HS-5 (cell line): ENCODE measurements at regions not wholly inside any gene's neighbourhood (a gene's known extent, or its start where the extent isn't known, plus 50 kb on each side); places are given as distances from the start of the nearest gene placed in this dataset.

Experiments
- DNase-seq: peaks from one replicate; pipeline ENCODE4 v3.0.0-alpha.2; 2012; ENCODE audit warnings: low read depth

GRCh38 chr12:62129291-62129690 is 130.9 kb upstream of the USP15 start:
- no peak for DNase-seq

- no peak for DNase-seq
These were observed 129.8 kb upstream of the USP15 start for GRCh38 chr12:62130402-62130801.

DNA sequence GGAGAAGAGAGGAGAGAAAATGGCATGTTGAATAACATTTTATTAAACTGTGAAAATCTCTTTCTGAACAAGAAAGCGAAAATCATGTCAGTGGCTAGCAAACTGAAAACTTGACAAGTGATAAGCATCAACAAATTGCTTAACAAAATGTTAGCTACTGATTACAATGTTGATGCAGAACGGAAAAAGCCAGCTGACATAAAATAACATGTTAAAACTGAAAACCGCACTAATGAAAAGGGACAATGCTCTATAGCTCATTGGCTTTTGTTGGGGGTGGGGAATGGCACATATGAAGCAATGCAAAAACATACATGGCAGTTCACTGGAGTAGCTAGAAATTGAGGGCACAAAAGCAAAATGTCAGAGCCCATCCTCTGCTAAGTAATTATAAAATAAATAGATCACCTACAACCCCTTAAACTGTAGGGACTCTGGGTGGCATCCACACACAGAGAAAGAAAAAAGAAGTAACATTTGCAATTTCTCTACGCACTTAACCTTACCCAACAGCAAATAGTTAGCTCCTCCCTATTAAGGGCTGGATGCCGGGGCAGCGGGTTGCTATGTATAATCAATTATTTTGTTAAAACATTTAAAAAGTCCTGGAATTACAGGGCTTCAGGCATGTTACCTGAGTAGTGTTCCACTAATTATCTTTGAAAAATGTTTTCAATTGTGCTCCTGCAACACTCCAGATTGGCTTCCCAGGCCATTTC is 129.2 kb upstream of the USP15 start:
- no peak for DNase-seq

- no peak for DNase-seq
These were observed 126.8 kb upstream of the USP15 start for GRCh38 chr12:62133440-62133839.

DNA sequence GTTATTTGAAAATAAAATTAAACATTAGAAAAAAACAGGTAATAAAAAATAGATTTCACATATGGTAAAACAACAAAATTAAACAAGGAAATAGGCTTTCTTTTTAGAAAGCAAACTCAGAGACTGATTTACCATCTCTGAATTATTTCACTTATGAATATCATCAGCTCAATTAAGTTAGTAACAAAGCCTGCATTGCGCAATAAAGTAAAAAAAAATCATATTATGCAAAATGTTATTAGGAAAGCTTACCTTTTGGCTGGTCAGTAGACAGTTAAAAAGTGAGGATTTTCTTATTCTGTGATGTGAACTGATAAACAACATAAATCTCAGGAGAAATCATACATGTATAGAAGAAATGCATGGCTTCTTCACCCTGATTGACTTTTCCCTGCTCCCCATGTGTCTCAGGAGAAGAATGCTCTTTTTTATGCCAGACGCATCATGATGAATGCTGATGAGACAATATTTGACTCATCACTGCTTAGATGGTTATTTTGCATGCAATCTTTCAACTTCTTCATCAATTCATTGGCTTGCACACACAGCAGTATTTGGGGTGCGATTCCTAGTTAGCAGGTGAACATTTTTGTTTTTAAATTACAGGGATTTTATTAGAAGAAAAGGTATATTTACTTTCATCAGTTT is 124.5 kb upstream of the USP15 start:
- no peak for DNase-seq

- no peak for DNase-seq
These were observed 123.7 kb upstream of the USP15 start for GRCh38 chr12:62136496-62136895.

DNA sequence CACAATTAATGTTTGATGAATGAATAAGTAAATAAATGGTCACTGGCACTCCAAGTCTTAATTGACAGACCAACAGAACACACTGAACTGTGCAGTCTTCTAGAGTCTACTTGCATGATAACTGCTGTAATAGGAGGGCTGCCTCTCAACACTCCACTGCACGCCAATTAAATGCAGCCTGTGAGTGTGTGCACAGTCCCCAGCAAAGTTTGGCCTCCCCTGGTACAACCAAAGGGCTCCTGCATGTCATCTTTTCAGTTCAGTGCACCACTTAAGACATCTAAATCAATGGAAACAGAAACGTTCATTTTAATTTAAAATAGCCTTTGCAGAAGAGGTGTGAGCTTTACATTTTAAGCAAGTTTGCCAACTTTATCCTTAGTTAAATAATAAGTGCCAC is 121.7 kb upstream of the USP15 start:
- DNase-seq: no peak

DNA sequence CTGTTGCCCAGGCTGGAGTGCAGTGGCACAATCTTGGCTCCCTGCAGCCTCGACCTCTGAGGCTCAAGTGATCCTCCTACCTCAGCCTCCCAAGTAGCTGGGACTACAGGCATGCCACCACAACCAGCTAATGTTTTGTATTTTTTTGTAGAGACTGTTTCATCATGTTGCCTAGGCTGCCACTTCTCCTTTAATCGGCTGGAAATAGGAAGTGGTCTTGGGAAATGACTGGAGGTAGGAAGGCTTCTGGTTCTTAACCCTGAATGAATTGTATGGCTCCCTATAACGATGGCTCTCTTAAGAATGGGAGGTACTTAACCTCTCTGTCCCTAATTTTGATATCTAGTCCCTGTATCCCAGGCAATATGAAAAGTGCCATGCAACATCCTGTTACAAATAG is 113.9 kb upstream of the USP15 start:
- no peak for DNase-seq

DNA sequence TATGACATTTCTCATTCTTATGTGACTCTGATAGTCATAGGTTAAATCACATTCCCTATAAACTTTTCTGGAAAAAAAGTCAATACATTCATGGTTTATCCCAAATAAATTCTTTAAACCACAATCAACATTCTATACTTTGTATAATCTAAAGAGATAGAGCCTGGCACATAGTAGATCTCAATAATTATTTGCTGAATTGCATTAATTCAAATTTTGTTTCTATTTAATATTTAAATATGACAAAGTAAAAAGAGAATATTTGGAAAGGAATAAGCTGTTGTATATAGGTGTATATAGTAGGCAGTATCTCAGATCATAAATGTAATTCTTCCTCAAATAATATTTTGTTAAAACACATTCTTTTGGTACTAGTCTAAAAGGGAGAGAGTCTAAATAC is 102.2 kb upstream of the USP15 start:
- DNase-seq: no peak

- DNase-seq: no peak
These were observed 101.5 kb upstream of the USP15 start for GRCh38 chr12:62158461-62159360.

DNA sequence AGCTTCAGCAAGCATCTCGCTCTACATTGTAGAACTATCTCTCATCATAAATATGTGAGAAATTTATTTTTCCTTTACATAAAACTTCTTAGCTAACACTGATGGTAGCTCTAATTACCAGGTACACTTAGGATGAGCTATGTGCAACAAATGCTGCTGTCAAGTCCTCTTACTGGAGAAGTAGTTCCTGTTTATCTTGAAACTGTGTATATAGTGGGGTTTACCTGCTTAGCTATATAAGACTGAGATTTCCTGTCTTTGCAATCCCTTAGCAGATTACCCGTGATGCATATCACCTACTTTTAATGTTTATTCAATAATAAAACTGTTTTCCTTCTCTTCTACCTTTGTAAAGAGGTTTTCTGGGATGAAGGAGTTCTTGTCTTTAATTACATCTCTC is 98.0 kb upstream of the USP15 start:
- no peak for DNase-seq

DNA sequence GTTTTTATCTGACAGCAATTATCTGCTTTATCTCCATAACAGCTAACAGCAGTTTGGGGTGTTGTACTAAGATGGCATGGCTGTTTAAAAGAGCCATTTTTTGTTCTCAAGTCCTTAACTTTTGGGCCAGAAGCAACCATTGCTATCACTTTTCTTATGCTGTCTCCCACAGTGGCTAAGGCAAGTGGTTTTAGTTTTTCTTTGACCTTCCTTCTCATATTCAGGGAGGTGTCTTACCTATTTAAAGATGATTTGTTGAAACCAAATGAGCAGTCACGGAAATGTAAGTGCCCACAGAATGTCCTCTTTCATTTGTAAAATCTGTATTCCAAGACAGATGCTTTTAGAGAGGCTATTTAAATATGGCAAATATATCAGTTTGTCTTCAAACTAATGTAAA is 96.8 kb upstream of the USP15 start:
- no peak for DNase-seq

DNA sequence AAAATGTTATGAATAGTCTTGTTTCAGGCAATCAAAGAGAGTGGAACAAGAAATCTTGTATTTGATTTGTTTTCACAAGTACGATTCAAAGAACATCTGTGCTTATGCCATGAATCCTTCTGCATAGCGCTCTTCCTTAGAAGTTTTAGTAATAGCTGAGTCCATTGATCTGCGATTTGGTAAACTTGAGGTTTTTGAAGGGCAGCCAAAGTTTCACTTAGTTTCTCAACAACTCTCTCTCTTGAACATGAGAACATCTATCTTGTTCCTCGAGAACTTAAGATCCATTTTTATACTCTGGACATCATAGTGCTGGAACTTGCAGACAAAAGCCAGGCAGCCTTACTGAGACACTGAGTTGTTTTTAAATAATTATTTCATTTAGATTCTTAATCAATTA is 96.2 kb upstream of the USP15 start:
- no peak for DNase-seq

DNA sequence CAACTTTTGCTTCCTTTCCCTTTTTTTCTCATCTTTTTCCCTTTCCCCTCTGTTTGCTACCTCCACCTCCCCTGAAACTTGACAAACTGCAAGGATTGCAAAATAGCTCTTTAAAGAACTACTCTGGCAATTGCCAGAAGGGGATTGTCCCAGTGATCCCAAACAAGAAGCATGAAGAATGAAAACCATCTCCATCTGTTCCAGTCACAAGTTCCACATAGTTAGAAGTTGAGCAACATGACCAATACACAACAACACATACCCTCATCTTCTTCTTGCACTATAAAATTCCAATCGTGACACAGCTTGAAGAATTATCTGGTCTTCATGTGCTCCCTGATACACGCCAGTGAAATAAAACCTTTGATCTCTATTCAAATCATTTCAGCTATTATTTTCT is 93.7 kb upstream of the USP15 start:
- DNase-seq: no peak

DNA sequence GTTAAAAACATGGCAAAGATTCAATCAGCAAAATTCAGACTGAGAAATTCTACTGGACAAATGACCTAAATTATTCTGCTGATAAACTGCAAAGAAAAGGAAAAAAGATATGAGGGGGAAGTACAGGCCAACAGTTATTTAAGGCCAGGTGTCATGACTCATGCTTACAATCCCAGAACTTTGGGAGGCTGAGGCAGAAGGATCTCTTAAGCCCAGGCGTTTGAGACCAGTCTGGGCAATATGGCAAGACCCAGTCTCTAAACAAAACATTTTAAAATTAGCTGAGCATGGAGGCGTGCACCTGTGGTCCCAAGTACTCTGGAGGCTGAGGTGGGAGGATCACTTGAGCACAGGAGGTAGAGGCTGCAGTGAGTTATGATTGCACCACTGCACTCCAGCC is 91.8 kb upstream of the USP15 start:
- no peak for DNase-seq

GRCh38 chr12:62170241-62170640 is 90.0 kb upstream of the USP15 start:
- DNase-seq: no peak

- no peak for DNase-seq
These were observed 69.3 kb upstream of the USP15 start for GRCh38 chr12:62190689-62191490.

DNA sequence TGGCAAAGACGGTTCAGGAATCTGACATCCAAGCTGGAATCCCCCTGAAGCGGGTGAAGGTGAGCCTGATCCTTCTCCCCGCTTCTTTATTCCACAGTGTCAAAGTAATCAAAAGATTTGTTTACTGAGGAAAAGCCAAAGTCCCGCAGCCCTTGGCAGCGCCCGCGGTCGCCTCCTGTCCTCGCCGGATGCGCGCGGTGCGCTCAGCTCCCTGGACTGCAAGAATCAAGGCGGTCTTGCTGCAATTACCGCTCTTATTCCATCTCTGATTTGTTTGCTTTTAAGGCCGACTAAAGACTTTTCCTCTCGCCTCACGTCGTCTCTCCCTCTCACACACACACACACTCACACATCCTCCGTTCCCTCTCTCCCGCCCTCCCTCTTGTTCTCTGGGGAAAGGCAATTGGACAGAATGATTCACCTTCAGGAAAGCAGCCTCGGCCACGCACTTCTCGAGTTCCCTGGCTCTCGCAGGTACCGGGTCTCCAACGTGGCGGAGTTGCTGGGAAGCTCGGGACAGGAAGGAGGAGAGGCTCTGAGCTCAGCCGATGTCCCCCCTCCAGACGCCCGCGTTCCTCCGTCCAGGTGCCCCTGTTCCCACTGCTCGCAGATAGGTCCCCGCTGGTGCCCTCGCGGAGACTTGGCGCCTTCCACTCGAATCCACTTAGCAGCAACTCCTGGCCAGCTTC is 68.6 kb upstream of the USP15 start:
- DNase-seq: no peak

GRCh38 chr12:62192180-62192902 is 67.9 kb upstream of the USP15 start:
- DNase-seq: peak; percentile 61

- DNase-seq: no peak
These were observed 67.3 kb upstream of the USP15 start for GRCh38 chr12:62192903-62193250.

DNA sequence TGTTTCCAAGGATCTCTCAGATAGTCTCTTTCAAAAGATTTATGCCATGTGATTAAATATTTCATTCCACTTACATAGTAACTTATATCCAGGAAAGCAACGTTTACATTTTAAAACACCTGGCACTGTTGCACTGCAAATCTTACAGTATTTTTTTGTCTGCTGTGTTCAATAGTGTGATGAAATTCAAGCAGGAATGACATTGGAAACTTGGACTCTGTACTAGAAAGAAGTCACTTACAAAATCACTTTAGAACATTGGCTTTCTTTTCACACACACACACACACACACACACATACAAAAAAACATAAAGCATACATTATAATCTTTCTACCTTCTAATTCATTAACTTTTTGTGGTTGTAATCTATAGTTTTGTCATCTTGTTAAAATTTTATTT is 66.2 kb upstream of the USP15 start:
- DNase-seq: no peak
